HEK293T (cell line): ENCODE measurements at regions not wholly inside any gene's neighbourhood (a gene's known extent, or its start where the extent isn't known, plus 50 kb on each side); places are given as distances from the start of the nearest gene placed in this dataset.

Experiments
- CTCF ChIA-PET: fragments of 350-600 bp; formaldehyde crosslinking; extraction: SDS; loops from one replicate; lab custom pipeline; 2021; ENCODE audit warnings: antibody characterized with exemption, inconsistent platforms; lab: Yijun Ruan, JAX
- POLR2A ChIA-PET: fragments of 350-600 bp; formaldehyde crosslinking; extraction: SDS; loops from one replicate; lab custom pipeline; 2020; ENCODE audit warnings: antibody characterized with exemption, inconsistent platforms; lab: Yijun Ruan, JAX
- DNase-seq: peaks from one replicate; pipeline ENCODE4 v3.0.0; 2012; ENCODE audit warnings: mixed read lengths; ENCODE audit errors: extremely low spot score
- ARNT ChIP-seq: fragments of 450-650 bp; IDR thresholded peaks from 2 replicates; pipeline ENCODE4 v1.6.1; 2017; ENCODE audit warnings: mild to moderate bottlenecking
- BHLHE40 ChIP-seq: fragments of 450-650 bp; IDR thresholded peaks from 2 replicates; pipeline ENCODE4 v1.6.1; 2016; ENCODE audit warnings: mild to moderate bottlenecking, moderate library complexity, borderline replicate concordance
- CTBP1 ChIP-seq: fragments of 450-650 bp; IDR thresholded peaks from 2 replicates; pipeline ENCODE4 v1.6.1; 2016; ENCODE audit warnings: borderline replicate concordance
- ELF4 ChIP-seq: fragments of 450-650 bp; IDR thresholded peaks from 2 replicates; pipeline ENCODE4 v1.6.1; 2017; ENCODE audit warnings: antibody characterized with exemption
- FOXA1 ChIP-seq: fragments of 450-650 bp; IDR thresholded peaks from 2 replicates; pipeline ENCODE4 v1.6.1; 2016; ENCODE audit warnings: mild to moderate bottlenecking
- FOXK2 ChIP-seq: fragments of 450-650 bp; IDR thresholded peaks from 2 replicates; pipeline ENCODE4 v1.6.1; 2016; ENCODE audit warnings: mild to moderate bottlenecking
- FOXM1 ChIP-seq: fragments of 450-650 bp; IDR thresholded peaks from 2 replicates; pipeline ENCODE4 v1.6.1; 2017; ENCODE audit warnings: mild to moderate bottlenecking, borderline replicate concordance
- HDGF ChIP-seq: fragments of 450-650 bp; IDR thresholded peaks from 2 replicates; pipeline ENCODE4 v1.6.1; 2017; ENCODE audit warnings: antibody characterized with exemption, borderline replicate concordance
- L3MBTL2 ChIP-seq: fragments of 450-650 bp; conservative IDR thresholded peaks from 2 replicates; pipeline ENCODE4 v1.6.1; 2016; ENCODE audit warnings: mild to moderate bottlenecking
- LEF1 ChIP-seq: fragments of 450-650 bp; IDR thresholded peaks from 2 replicates; pipeline ENCODE4 v1.6.1; 2017; ENCODE audit warnings: mild to moderate bottlenecking, borderline replicate concordance
- NFRKB ChIP-seq: fragments of 450-650 bp; IDR thresholded peaks from 2 replicates; pipeline ENCODE4 v1.6.1; 2016; ENCODE audit warnings: mild to moderate bottlenecking, moderate library complexity
- SP1 ChIP-seq: fragments of 450-650 bp; IDR thresholded peaks from 2 replicates; pipeline ENCODE4 v1.6.1; 2017
- SUZ12 ChIP-seq: fragments of 450-650 bp; IDR thresholded peaks from 2 replicates; pipeline ENCODE4 v1.6.1; 2016; ENCODE audit warnings: mild to moderate bottlenecking
- TARDBP ChIP-seq: fragments of 450-650 bp; IDR thresholded peaks from 2 replicates; pipeline ENCODE4 v1.6.1; 2016
- ZNF384 ChIP-seq: fragments of 450-650 bp; IDR thresholded peaks from 2 replicates; pipeline ENCODE4 v1.6.1; 2016
- TF ChIP-seq, protein P1 (sequence below): fragments of 450-650 bp; IDR thresholded peaks from 2 replicates; pipeline ENCODE4 v1.6.1; 2016

DNA sequence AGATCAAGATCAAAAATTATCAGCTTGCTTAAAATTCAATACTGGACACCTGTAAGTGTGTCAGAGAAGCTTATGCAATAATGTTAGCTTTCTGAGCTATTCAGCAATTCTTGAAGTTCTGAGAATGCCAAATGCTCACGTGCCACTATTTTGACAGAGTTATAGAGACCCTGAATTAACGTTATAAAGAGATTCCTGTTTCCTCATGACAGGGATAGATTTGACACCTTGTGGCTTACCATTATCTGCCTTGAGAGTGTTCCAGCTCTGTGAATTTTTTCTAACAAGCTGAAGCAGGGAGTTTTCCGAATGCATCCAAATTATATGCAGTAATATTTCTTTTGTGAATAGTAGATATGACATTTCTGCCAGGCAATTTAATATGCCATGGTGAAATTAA lies 781.6 kb downstream of the ADGRL2 start:
- no peak for DNase-seq
- TF ChIP-seq BHLHE40 (no peak), LEF1 (no peak), SP1 (no peak), FOXA1 (no peak), TARDBP (no peak)
- TF ChIP-seq, protein P1, sequence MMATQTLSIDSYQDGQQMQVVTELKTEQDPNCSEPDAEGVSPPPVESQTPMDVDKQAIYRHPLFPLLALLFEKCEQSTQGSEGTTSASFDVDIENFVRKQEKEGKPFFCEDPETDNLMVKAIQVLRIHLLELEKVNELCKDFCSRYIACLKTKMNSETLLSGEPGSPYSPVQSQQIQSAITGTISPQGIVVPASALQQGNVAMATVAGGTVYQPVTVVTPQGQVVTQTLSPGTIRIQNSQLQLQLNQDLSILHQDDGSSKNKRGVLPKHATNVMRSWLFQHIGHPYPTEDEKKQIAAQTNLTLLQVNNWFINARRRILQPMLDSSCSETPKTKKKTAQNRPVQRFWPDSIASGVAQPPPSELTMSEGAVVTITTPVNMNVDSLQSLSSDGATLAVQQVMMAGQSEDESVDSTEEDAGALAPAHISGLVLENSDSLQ = no peak
- CTCF ChIA-PET = no interaction called here
- POLR2A ChIA-PET = no interaction called here

DNA sequence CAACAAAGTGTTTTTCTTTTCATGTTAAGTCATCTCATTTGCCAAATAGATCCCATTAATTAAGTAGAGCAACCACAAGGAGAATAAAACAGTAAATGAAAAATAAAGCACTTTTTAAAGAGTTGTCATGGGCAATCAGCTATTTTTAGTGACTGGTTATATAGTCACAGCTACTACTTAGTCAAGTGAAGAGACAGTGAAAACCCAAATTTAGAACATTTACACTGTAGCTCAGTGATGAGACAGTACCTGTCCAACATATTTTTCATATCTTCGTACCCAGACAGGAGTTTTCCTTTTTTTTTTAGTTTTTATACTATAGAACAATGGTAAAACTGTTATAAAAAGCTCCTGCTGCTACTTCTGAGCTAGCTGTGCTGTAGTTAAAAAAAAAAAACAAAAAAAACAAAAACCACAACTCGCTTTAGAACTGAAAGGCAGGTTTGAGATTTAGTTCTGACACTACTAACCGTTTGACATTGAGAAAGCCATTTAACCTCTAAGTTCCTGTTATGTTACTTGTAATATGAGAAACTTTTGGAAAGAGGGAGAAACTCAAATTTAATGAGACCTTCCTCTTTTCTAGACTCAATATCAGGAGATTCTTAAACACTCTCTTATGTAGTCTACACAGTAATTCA lies 777.5 kb downstream of the ADGRL2 start:
- no peak for DNase-seq
- ChIA-PET POLR2A (no interaction called here), CTCF (no interaction called here)
- no peak for TF ChIP-seq SUZ12

DNA sequence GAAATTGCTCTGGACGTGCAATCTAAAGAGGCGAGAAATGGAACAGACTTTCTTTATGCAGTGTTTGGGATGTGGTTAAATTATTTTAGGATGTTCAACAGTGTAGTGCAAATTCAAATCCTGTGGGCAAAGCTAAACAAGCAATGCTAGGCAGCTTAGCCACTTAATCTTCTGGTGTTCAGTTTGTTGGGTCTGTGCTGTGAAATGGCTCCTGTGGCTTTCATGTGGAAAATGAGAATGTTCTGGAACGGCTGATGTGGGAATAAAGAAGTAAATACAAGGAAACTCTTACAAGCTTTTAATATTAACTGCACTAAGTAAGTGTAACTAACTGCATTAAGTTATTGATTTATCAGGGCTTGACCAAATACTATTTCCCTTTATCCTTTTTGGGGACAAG lies 766.6 kb downstream of the ADGRL2 start:
- no peak for DNase-seq
- TF ChIP-seq FOXA1 (no peak), NFRKB (no peak), L3MBTL2 (no peak), SUZ12 (no peak), FOXM1 (no peak), CTBP1 (no peak), ARNT (no peak), ELF4 (no peak), HDGF (no peak), ZNF384 (no peak), TARDBP (no peak), LEF1 (no peak), FOXK2 (no peak)
- TF ChIP-seq, protein P1 = no peak
- ChIA-PET POLR2A (no interaction called here), CTCF (no interaction called here)

DNA sequence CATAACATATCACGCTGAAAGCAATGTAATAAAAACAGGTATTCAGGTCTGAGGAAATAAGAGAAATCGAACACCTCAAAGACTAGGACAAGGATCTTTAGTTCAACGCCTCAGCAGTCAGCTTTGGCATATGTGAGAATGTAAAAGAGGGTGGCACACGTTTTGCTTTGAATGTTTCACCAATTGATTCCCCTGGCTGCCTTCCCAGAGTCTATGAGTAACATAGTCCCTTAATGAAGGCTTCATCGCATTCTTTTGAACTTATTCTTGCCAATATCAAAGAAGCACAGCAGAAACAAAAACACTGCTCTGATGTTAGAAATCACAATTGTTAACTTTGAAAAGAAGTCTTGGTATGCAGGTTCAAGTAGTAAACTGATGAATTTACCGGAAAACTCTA lies 764.8 kb downstream of the ADGRL2 start:
- POLR2A ChIA-PET = no interaction called here
- DNase-seq = no peak
- CTCF ChIA-PET = no interaction called here
- TF ChIP-seq CTBP1 = no peak
- TF ChIP-seq FOXK2 = no peak
- TF ChIP-seq SUZ12 = no peak
- TF ChIP-seq L3MBTL2 = no peak
- TF ChIP-seq ELF4 = no peak
- TF ChIP-seq NFRKB = no peak
- no peak for TF ChIP-seq FOXM1
- TF ChIP-seq ZNF384 = no peak
- no peak for TF ChIP-seq FOXA1
- TF ChIP-seq BHLHE40 = no peak
- TF ChIP-seq, protein P1 = no peak
- no peak for TF ChIP-seq LEF1
- no peak for TF ChIP-seq TARDBP
- no peak for TF ChIP-seq SP1
- TF ChIP-seq HDGF = no peak

DNA sequence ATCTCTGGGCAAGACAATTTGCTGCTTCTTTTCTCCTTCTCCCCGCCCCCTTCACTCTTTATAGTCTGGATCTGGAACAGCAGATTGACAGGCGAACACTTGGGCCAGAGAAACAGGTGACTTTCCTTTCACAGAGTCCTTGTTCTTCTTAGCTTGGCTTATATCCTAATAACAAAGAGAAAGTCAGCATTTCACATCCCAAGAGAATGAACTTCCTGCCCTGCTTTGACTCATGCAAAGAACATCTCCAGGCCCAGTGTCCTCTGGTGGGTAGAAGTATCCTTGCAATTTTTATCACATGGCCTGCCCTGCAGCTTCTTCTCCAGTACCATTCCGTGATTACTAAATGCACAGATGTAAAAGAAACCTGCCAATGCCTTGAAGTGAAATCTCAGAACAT lies 764.4 kb downstream of the ADGRL2 start:
- TF ChIP-seq ARNT (no peak), CTBP1 (no peak), LEF1 (no peak), FOXA1 (no peak), TARDBP (no peak), SP1 (no peak), HDGF (no peak), FOXM1 (no peak), NFRKB (no peak), ZNF384 (no peak), BHLHE40 (no peak), L3MBTL2 (no peak), SUZ12 (no peak)
- TF ChIP-seq, protein P1 = no peak
- CTCF ChIA-PET = no interaction called here
- no peak for DNase-seq
- POLR2A ChIA-PET = no interaction called here

DNA sequence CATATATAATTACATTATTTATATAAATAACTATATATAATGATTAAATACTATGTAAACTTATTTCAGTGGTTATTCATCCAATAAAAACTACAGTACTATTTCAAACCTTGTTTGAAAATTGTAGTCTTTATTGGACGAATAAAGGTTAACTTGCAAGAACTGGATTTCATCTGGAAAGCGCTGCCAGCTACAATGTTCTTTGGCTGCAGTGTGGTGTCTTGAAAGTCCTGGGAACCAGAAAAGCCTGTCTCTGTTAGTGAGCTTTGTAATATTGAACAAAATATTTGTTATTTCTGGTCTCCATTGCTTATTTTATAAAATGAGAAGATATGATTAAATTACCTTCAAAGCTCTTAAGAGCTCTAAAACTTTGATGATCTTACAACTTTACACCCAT lies 763.6 kb downstream of the ADGRL2 start:
- CTCF ChIA-PET = no interaction called here
- POLR2A ChIA-PET = no interaction called here
- TF ChIP-seq, protein P1 = no peak
- no peak for TF ChIP-seq FOXM1

More for the DNA sequence above, 763.6 kb downstream of the ADGRL2 start:
- DNase-seq = no peak
